Adrenal gland (tissue), 9 donors: ENCODE measurements at regions not wholly inside any gene's neighbourhood (a gene's known extent, or its start where the extent isn't known, plus 50 kb on each side); places are given as distances from the start of the nearest gene placed in this dataset.

Experiments used
- DNase-seq, 7 donors: peaks; one replicate each; pipeline ENCODE4 v3.0.0-alpha.2; 2019 to 2020
- H3K27ac ChIP-seq, 5 donors: fragments of 200-600 bp; sonication (generic) in 4 of 5; 1 replicate in 3 of 5; 2 replicates in 2 of 5; pipeline versions ENCODE4 v1.5.1 to v1.8.0; 2016 to 2020; ENCODE audit warnings: mild to moderate bottlenecking in 1 of 5
- H3K27me3 ChIP-seq: fragments of 200-600 bp; 2 replicates; pipeline ENCODE4 v1.8.0; 2021
- H3K36me3 ChIP-seq, 2 donors: fragments of 200-600 bp; replicated peaks in 1 of 2; 1 replicate in 1 of 2; 2 replicates in 1 of 2; pipeline versions ENCODE4 v1.5.1 to v1.8.0; 2018 to 2022
- H3K4me1 ChIP-seq, 2 donors: fragments of 200-600 bp; replicated peaks in 1 of 2; 1 replicate in 1 of 2; 2 replicates in 1 of 2; pipeline versions ENCODE4 v1.5.1 to v1.8.0; 2018 to 2021
- H3K4me3 ChIP-seq, 4 donors: fragments of 200-600 bp; sonication (generic) in 3 of 4; one replicate each; pipeline ENCODE4 v1.5.1; 2016 to 2018
- H3K9me3 ChIP-seq, 3 donors: fragments of 200-600 bp; sonication (generic) in 1 of 3; replicated peaks in 1 of 3; 1 replicate in 2 of 3; 2 replicates in 1 of 3; pipeline versions ENCODE4 v1.5.1 to v1.8.0; 2016 to 2021
- POLR2A ChIP-seq, 2 donors: fragments of 450-650 bp; IDR thresholded peaks; one replicate each; pipeline ENCODE4 v1.6.1; 2017; ENCODE audit warnings: antibody characterized with exemption in 2 of 2, mild to moderate bottlenecking in 2 of 2, moderate library complexity in 1 of 2
- WGBS, 4 donors: extraction: QIAGEN DNeasy Blood & Tissue Kit in 2 of 4; methylation state at CpG; one replicate each; pipeline versions ENCODE4 v1.1.5 to v1.1.7; 2013 to 2017; 5-methylcytosine and 5-hydroxymethylcytosine counted together
- intact Hi-C, 2 donors: fragments of 100-400 bp; cut with DNase I; formaldehyde crosslinking; loops; one replicate each; pipeline versions ENCODE4 v1.14.1 to v1.15.0; 2022 to 2023
- TF ChIP-seq, protein P1 (sequence below), 6 experiments: fragments of 450-650 bp in 4 of 6; fragments of 200-600 bp in 2 of 6; sonication (generic) in 1 of 6; IDR thresholded peaks; 1 replicate in 5 of 6; 2 replicates in 1 of 6; pipeline versions ENCODE4 v1.5.1 to v1.8.0; 2016 to 2021; ENCODE audit warnings: antibody characterized with exemption in 6 of 6, mild to moderate bottlenecking in 2 of 6, moderate library complexity in 1 of 6
- donor health status: healthy with polysubstance abuse.
- donor health status: Bipolar disorder and iron deficiency.
- donor health status: DM: yes; HTN: yes; CAD: no.
- donor health status: DM: no; HTN: no; CAD: no.
- donor health status: DM: no; HTN: no; CAD: no.

DNA sequence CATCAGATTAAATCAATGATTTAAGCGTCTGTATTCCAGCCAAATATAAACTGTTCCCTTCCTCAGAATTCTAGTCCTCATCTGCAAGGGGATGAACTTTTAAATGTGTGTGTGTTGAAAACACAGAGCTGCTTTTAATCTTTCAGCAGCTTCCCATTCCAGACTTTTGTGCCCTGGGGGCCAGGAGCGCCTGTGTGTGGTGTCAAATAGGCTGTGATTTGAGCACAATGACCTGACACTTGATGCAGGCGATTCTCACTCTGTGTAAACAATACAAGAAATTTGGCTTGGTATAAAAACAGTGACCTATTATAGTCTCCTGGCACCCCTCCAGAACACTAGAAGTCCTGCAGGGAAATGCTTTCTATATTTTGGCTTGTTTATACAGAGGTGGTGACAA lies 274.6 kb upstream of the ROPN1 start:
- Histone ChIP-seq H3K9me3 (no peaks in the 10 kb centered on the region), H3K27ac (peak overlapping the region in 1 of 5 donors; percentile 44), H3K4me1 (peaks cover 0 to 28% of the 10 kb centered on the region in 2 donors), H3K36me3 (no peaks in the 10 kb centered on the region), H3K4me3 (no peak overlapping the region), H3K27me3 (no peaks in the 10 kb centered on the region)
- intact Hi-C loops: no loop called here
- TF ChIP-seq, protein P1, sequence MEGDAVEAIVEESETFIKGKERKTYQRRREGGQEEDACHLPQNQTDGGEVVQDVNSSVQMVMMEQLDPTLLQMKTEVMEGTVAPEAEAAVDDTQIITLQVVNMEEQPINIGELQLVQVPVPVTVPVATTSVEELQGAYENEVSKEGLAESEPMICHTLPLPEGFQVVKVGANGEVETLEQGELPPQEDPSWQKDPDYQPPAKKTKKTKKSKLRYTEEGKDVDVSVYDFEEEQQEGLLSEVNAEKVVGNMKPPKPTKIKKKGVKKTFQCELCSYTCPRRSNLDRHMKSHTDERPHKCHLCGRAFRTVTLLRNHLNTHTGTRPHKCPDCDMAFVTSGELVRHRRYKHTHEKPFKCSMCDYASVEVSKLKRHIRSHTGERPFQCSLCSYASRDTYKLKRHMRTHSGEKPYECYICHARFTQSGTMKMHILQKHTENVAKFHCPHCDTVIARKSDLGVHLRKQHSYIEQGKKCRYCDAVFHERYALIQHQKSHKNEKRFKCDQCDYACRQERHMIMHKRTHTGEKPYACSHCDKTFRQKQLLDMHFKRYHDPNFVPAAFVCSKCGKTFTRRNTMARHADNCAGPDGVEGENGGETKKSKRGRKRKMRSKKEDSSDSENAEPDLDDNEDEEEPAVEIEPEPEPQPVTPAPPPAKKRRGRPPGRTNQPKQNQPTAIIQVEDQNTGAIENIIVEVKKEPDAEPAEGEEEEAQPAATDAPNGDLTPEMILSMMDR (IDR thresholded peaks at IDR 0.05): no peak
- no peak for TF ChIP-seq POLR2A (IDR thresholded peaks at IDR 0.05)
- 60 to 78% (median 70%) methylated on average over 3 of the region's 3 CpGs for WGBS, 4 donors
- peak in 4 of 7 donors; percentile 30 to 76 (median 42) for DNase-seq

DNA sequence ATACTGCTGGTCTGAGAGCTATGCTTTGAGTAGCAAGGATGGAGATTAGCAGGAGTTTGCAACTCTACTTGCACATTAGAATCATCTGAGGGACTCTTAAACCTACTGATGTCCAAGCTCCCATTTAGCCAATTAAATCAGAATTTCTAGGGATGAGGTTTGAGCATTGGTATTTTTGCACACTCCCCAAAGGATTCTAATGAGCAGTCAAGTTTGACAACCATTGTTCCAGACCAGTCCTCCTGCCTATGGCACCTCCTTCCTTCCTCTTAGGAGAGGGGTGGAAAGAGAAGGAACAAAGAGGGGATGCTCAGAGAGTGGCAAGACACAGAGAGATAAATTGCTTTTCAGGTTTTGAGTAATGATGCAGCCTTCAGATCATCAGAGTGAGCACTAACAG lies 275.5 kb upstream of the ROPN1 start:
- no peak overlapping the region for H3K4me3 ChIP-seq
- TF ChIP-seq, protein P1 (IDR thresholded peaks at IDR 0.05): no peak
- TF ChIP-seq POLR2A (IDR thresholded peaks at IDR 0.05): no peak
- no peaks in the 10 kb centered on the region for H3K36me3 ChIP-seq
- peaks cover 0 to 29% of the 10 kb centered on the region in 2 donors for H3K4me1 ChIP-seq
- H3K27ac ChIP-seq: peak overlapping the region in 1 of 5 donors; percentile 44
- H3K9me3 ChIP-seq: no peaks in the 10 kb centered on the region
- intact Hi-C loops: no loop called here
- H3K27me3 ChIP-seq: no peaks in the 10 kb centered on the region
- DNase-seq: no peak

DNA sequence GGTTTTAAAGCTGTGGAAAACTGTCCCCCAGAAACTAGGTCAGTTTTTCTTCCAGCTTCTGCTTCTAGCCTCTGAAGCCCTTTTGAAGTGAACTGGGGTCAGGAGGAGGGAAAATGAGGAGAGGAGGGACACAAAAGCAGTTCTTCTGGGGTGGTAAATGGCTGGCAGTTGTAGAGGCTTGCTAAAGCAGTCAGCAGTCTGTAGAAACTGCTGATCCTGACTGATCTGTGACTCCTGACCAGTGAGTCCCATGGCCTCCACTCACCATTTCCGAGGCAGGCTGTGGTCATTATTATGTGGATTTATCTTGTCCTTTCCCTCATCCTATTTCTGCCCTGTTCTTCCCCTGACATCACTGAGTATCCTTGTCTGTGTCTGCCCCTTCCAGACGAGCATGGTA lies 276.4 kb upstream of the ROPN1 start:
- WGBS, 4 donors: 74 to 86% (median 79%) methylated on average over 2 of the region's 2 CpGs
- Histone ChIP-seq H3K9me3 (no peaks in the 10 kb centered on the region), H3K4me1 (peaks cover 0 to 23% of the 10 kb centered on the region in 2 donors)

DNA sequence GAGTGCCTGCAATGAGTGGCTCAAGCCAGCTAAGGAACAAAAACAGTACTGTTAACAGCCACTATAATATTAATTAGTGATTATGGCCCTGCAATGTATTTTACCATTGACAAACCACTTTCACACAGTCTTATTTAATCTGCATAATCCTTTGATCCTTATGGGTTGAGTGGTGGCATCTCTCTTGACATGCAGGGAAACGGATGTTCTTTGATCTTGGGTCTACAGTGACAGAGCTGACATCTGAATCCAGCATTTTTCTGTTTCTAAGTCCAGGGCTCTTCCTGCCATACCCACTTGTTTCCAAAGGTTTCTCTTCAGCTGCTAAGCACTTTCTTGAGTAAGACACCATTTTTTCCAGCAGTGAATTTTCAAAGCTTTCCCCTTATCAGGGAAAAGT lies 277.7 kb upstream of the ROPN1 start:
- DNase-seq: no peak
- no peaks in the 10 kb centered on the region for H3K9me3 ChIP-seq
- H3K27ac ChIP-seq: peak overlapping the region in 1 of 5 donors; percentile 1
- peaks cover 0 to 20% of the 10 kb centered on the region in 2 donors for H3K4me1 ChIP-seq
- no peaks in the 10 kb centered on the region for H3K27me3 ChIP-seq
- 59 to 70% (median 67%) methylated on average over 1 of the region's 1 CpG for WGBS, 4 donors
- no peak for TF ChIP-seq POLR2A (IDR thresholded peaks at IDR 0.05)
- TF ChIP-seq, protein P1 (IDR thresholded peaks at IDR 0.05): no peak
- no peak overlapping the region for H3K4me3 ChIP-seq
- intact Hi-C loops: loop anchor here in 1 of 2 donors (10.0 kb wide), 1 partner anchor 245 kb away; no protein-coding TSS in a partner anchor
- H3K36me3 ChIP-seq: no peaks in the 10 kb centered on the region

More for the DNA sequence above, 276.4 kb upstream of the ROPN1 start:
- intact Hi-C loops: no loop called here
- H3K27me3 ChIP-seq: no peaks in the 10 kb centered on the region
- H3K4me3 ChIP-seq: no peak overlapping the region
- TF ChIP-seq POLR2A (IDR thresholded peaks at IDR 0.05): no peak
- TF ChIP-seq, protein P1 (IDR thresholded peaks at IDR 0.05): no peak
- no peaks in the 10 kb centered on the region for H3K36me3 ChIP-seq
- no peak for DNase-seq
- H3K27ac ChIP-seq: peak overlapping the region in 1 of 5 donors; percentile 51
